GM12872 (cell line): ENCODE measurements at regions not wholly inside any gene's neighbourhood (a gene's known extent, or its start where the extent isn't known, plus 50 kb on each side); places are given as distances from the start of the nearest gene placed in this dataset.

Experiments
- TF ChIP-seq, protein P1 (sequence below): IDR thresholded peaks from 3 replicates; pipeline ENCODE4 v1.5.1; 2011; ENCODE audit warnings: low read depth, mild to moderate bottlenecking, low read length, moderate library complexity; ENCODE audit not compliant: insufficient read depth

DNA sequence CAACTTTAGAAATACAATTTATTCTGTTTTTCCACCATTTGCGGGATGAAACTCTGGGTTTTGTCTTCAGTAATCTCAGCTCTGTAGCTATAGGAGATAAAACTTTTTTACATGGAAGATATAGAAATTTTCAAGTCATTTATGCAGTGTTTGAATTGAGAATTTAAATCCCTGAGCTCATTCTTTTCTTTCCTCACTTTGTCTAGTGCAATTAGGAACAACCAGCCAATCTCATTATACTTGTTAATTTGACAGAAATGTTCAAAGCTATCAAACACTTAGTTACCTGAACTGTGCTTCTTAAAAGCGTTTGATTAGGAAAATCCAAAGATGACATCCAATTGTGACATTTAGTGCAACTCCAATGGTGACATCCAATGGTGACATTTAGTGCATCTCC lies 1014.3 kb downstream of the SLITRK5 start:
- TF ChIP-seq, protein P1, sequence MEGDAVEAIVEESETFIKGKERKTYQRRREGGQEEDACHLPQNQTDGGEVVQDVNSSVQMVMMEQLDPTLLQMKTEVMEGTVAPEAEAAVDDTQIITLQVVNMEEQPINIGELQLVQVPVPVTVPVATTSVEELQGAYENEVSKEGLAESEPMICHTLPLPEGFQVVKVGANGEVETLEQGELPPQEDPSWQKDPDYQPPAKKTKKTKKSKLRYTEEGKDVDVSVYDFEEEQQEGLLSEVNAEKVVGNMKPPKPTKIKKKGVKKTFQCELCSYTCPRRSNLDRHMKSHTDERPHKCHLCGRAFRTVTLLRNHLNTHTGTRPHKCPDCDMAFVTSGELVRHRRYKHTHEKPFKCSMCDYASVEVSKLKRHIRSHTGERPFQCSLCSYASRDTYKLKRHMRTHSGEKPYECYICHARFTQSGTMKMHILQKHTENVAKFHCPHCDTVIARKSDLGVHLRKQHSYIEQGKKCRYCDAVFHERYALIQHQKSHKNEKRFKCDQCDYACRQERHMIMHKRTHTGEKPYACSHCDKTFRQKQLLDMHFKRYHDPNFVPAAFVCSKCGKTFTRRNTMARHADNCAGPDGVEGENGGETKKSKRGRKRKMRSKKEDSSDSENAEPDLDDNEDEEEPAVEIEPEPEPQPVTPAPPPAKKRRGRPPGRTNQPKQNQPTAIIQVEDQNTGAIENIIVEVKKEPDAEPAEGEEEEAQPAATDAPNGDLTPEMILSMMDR = no peak

DNA sequence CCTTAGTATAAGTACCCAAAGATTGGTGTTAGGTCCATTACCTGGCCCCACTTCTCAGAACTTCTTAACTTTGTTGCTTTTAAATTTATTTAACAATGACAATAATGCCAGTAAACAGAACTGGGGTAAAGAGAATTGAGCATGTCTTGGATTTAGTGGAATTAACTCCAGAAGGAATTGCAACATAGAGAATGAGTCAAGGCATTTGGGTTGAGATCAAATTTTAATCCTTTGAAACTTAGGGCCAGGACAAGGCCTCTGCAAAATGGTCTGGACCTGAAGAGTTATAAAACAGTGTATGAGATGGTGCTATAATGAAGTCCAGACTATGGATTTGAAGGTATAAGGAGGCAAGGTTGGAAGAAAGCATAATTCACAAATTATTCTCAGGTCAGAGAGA lies 1030.4 kb downstream of the SLITRK5 start:
- TF ChIP-seq, protein P1 = no peak

DNA sequence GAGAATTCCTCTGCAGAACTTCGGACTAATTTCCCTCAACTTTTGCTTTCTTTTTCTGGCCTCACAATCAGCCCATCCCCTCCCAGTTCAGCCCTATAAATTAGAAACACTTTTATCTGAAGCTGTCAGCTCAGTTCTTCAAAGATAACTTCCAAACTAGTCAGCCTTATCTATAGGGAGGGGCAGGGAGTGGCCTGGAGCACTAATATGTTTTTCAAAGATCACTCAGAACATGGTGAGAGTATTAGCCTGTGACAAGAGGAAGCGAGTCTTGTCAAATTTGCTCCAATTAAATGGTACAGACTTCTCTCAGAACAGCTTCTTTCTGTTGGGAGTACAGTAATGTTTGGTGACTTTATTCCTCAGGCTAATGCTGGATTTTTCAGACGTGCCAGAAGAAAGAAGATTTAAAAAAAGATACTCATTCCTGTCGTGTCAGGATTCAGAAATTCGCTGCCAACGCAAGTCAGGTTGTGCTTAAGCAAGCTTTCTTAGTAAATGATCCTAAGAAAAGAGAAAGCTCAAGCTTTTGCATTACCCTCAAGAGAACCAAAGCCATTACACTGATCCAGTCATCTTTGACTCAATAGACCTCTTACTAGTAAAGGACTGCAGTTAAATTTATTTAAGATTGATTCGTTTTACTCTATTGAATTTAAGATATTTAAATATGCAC lies 1033.6 kb downstream of the SLITRK5 start:
- TF ChIP-seq, protein P1 = no peak

DNA sequence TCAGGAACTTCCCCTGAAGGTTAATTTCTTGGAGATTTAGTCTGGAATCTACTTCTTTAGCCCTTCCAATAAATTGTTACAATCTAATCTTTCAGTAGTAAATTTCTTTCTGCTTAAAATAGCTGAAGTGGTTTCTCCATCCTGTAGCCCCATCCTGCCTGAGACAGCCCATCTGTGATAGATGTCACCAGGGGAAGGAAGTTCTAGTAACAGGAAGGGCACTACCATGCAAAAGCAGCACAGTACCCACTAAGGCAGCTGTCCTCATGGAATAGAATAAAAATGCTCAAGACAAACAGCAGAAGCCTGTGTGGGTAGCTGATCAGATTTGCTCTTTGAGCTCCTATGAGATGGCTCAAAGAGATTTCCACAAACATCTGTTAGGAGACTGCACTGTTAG lies 1036.5 kb downstream of the SLITRK5 start:
- TF ChIP-seq, protein P1 = no peak

DNA sequence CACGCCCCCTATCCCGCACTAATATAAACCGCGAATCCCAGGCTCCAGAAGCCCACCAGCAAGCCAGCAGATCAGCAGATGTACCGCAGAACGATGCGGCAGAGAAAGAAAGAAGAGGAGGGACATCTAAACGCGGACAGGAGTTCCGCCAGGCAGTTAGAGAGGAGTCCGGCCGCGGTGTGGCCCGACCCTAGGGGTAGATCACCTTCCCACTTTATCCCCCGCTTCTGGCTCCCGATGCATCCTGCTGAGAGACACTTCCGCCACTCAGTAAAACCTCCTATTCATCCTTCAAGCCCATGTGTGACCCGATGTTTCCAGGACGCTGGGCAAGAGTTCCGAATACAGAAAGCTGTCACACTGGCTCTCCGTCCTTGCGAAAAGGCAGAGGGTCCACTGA lies 1046.8 kb downstream of the SLITRK5 start:
- TF ChIP-seq, protein P1 = no peak

DNA sequence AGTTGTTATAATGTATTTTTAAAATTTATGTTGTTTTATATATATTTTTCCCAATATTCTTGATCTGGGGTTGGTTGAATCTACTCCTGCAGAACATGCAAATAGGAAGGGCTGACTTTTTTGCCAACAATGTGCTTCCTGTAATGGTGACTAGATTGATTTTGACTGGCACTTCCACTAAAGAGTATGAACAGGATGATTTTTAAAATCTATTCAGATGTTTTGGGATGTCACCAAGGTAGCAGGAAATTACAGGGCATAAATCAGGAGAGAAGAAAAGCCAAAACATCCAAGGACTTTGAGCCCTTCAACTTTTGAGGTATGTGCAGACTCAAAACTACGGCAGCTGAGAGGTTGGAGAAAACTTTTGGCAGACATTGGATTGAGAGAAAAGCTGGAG lies 1047.6 kb downstream of the SLITRK5 start:
- TF ChIP-seq, protein P1 = no peak

DNA sequence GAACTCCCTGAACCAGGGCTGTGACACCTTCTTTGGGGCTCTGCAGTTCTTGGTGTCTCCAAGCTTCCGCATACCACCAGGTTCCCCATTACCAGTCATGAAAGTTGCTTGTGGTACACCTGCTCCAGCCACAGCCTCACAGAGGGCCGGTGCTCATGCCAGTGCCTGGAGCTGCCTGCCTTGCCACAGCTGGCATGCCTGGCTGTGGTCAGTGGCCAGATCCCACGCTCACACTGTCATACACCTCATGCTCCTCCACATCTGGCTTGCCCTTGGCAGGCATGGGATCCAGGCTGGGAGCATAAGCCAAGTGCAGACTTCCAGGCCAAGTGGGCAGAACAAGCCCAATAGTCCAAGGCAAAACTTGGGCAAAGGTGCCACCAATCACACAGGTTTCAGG lies 1054.9 kb downstream of the SLITRK5 start:
- TF ChIP-seq, protein P1 = no peak
